ENCODE measurements at regions not wholly inside any gene's neighbourhood (a gene's known extent, or its start where the extent isn't known, plus 50 kb on each side); places are given as distances from the start of the nearest gene placed in this dataset.

DNA sequence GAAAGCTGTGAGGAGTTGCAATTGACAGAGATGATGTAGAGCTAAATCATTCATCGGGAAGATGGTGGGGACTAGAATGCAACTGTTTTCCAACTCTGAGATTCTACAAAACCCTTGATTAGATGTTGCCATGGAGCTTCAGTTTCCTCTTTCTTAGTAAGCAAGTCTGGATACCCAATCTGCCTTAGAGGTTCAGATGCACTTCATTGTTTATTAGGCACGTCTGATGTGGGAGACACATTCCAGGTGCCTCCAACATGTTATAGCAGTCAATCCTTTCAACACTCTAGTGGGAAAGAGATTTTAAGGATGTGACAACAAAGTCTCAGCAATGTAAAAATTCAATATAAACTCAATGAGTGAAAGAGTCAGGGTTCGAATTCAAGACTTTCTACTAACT, 291.3 kb upstream of the PHYHIPL start:
- TF ChIP-seq EP300 (IDR thresholded peaks at IDR 0.05) = no peak
- no peak overlapping the region for H3K4me3 ChIP-seq
- H3K9me3 ChIP-seq = peaks cover 0 to 9% (median 0%) of the 10 kb centered on the region in 4 donors
- no peak overlapping the region for H3K27ac ChIP-seq
- intact Hi-C loops (cut with DNase I) = no loop called here
- H3K4me1 ChIP-seq = no peaks in the 10 kb centered on the region
- H3K36me3 ChIP-seq = no peaks in the 10 kb centered on the region
- DNase-seq = no peak
- WGBS, 2 donors = 80 to 82% methylated on average over 3 of the region's 3 CpGs
- H3K27me3 ChIP-seq = no peaks in the 10 kb centered on the region

GRCh38 chr10:58885686-58886345, 290.6 kb upstream of the PHYHIPL start:
- no peaks in the 10 kb centered on the region for H3K4me1 ChIP-seq
- no peaks in the 10 kb centered on the region for H3K27me3 ChIP-seq
- no peak overlapping the region for H3K4me3 ChIP-seq
- WGBS, 2 donors = 80 to 91% methylated on average over 3 of the region's 3 CpGs
- TF ChIP-seq POLR2AphosphoS5 (IDR thresholded peaks at IDR 0.05) = no peak
- no peak for TF ChIP-seq POLR2A (IDR thresholded peaks at IDR 0.05)
- TF ChIP-seq CTCF (IDR thresholded peaks at IDR 0.05) = no peak
- TF ChIP-seq EP300 (IDR thresholded peaks at IDR 0.05) = no peak
- H3K9me3 ChIP-seq = peaks cover 0 to 9% (median 0%) of the 10 kb centered on the region in 4 donors
- intact Hi-C loops (cut with DNase I) = no loop called here
- no peak overlapping the region for H3K27ac ChIP-seq
- DNase-seq = no peak
- H3K36me3 ChIP-seq = no peaks in the 10 kb centered on the region

GRCh38 chr10:58886406-58886805, 290.0 kb upstream of the PHYHIPL start:
- Histone ChIP-seq H3K27ac (no peak overlapping the region), H3K9me3 (peaks cover 0 to 5% (median 0%) of the 10 kb centered on the region in 4 donors), H3K27me3 (no peaks in the 10 kb centered on the region), H3K36me3 (no peaks in the 10 kb centered on the region), H3K4me1 (no peaks in the 10 kb centered on the region), H3K4me3 (no peak overlapping the region)
- intact Hi-C loops (cut with DNase I) = no loop called here
- DNase-seq = no peak
- 51 to 69% methylated on average over 2 of the region's 2 CpGs for WGBS, 2 donors
- TF ChIP-seq POLR2AphosphoS5 (IDR thresholded peaks at IDR 0.05) (no peak), POLR2A (IDR thresholded peaks at IDR 0.05) (no peak)

DNA sequence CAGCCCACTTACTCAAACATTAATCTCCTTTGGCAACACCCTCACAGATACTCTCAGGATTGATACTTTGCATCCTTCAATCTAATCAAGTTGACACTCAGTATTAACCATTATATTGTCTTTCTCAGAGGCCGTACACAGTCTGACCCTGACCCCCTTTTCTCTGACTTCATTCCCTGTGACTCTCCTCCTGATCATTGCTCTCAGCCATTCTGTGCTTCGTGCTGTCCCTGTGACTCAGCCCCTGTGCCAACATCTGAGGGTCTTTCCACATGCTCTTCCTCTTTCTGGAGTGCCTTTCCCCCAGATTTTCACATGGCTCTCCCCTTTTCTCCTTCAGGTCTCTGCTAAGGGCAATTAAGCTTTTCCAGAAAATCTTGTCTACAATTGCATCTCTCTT, 289.0 kb upstream of the PHYHIPL start:
- WGBS, 2 donors = 78 to 84% methylated on average over 2 of the region's 2 CpGs
- H3K36me3 ChIP-seq = no peaks in the 10 kb centered on the region
- intact Hi-C loops (cut with DNase I) = no loop called here

DNA sequence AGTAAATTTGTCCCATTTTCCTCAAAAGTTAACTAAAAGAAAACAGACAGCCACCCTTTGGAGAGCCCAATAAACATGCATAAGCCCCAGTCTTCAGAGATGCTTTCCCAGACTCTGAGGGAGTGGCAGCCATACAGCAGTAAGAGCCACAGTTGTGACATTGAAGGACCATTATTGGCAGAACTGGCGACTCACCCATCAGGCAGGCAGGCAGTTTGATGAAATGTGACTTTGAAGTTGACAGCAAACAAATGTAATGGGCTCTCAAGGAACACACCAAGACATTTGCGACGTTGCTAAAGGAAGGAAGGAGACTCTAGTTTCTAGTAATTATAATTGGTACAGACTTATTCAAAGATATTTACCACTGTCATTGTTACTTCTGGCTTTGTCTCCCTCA, 287.5 kb upstream of the PHYHIPL start:
- no peaks in the 10 kb centered on the region for H3K36me3 ChIP-seq
- H3K27me3 ChIP-seq = no peaks in the 10 kb centered on the region
- H3K9me3 ChIP-seq = no peaks in the 10 kb centered on the region
- H3K4me1 ChIP-seq = peaks cover 0 to 13% (median 5%) of the 10 kb centered on the region in 4 donors
- WGBS, 2 donors = 73 to 82% methylated on average over 3 of the region's 3 CpGs
- intact Hi-C loops (cut with DNase I) = no loop called here
- TF ChIP-seq POLR2AphosphoS5 (IDR thresholded peaks at IDR 0.05) = no peak
- TF ChIP-seq EP300 (IDR thresholded peaks at IDR 0.05) = no peak
- no peak for TF ChIP-seq POLR2A (IDR thresholded peaks at IDR 0.05)
- no peak for TF ChIP-seq CTCF (IDR thresholded peaks at IDR 0.05)
- H3K4me3 ChIP-seq = no peak overlapping the region
- DNase-seq = no peak
- H3K27ac ChIP-seq = no peak overlapping the region

More for the DNA sequence above, 289.0 kb upstream of the PHYHIPL start:
- TF ChIP-seq POLR2A (IDR thresholded peaks at IDR 0.05) (no peak), CTCF (IDR thresholded peaks at IDR 0.05) (no peak), EP300 (IDR thresholded peaks at IDR 0.05) (no peak), POLR2AphosphoS5 (IDR thresholded peaks at IDR 0.05) (no peak)
- Histone ChIP-seq H3K4me1 (peaks cover 0 to 10% (median 4%) of the 10 kb centered on the region in 4 donors), H3K27ac (no peak overlapping the region), H3K27me3 (no peaks in the 10 kb centered on the region), H3K4me3 (no peak overlapping the region), H3K9me3 (no peaks in the 10 kb centered on the region)
- DNase-seq = no peak

GRCh38 chr10:58892031-58892531, 284.4 kb upstream of the PHYHIPL start:
- intact Hi-C loops (cut with DNase I) = no loop called here
- H3K9me3 ChIP-seq = no peaks in the 10 kb centered on the region
- DNase-seq = no peak
- H3K36me3 ChIP-seq = no peaks in the 10 kb centered on the region
- H3K4me3 ChIP-seq = no peak overlapping the region
- H3K27ac ChIP-seq = no peak overlapping the region
- H3K27me3 ChIP-seq = no peaks in the 10 kb centered on the region
- peaks cover 0 to 13% (median 5%) of the 10 kb centered on the region in 4 donors for H3K4me1 ChIP-seq
- WGBS, 2 donors = 35 to 57% methylated on average over 3 of the region's 3 CpGs
- no peak for TF ChIP-seq POLR2AphosphoS5 (IDR thresholded peaks at IDR 0.05)
- no peak for TF ChIP-seq CTCF (IDR thresholded peaks at IDR 0.05)
- no peak for TF ChIP-seq POLR2A (IDR thresholded peaks at IDR 0.05)
- no peak for TF ChIP-seq EP300 (IDR thresholded peaks at IDR 0.05)

Measured in sigmoid colon (tissue), 6 donors.